Naive thymus-derived CD8-positive, alpha-beta T cell (primary cell): ENCODE measurements at regions not wholly inside any gene's neighbourhood (a gene's known extent, or its start where the extent isn't known, plus 50 kb on each side); places are given as distances from the start of the nearest gene placed in this dataset.
"Not testable (repeated sequence)": the region's sequence is repeated elsewhere in the genome, so short reads cannot be mapped to it uniquely, and the experiment has no call there.

ENCODE experiments used
- ATAC-seq, 2 donors: fragments of 150-1000 bp; cut with Tn5 transposase in 1 of 2; sonication (Bioruptor Pico), chemical (Tn5 transposase) in 1 of 2; 1 replicate in 1 of 2; 2 replicates in 1 of 2; pipeline ENCODE4 v1.10.0; 2021; ENCODE audit warnings: mild to moderate bottlenecking in 2 of 2, moderate library complexity in 2 of 2
- POLR2A ChIA-PET: fragments of 350-600 bp; sonication (Branson Sonifier 250); formaldehyde crosslinking; loops from one replicate; lab custom pipeline; 2021; ENCODE audit warnings: antibody characterized with exemption; lab: Charles Lee
- DNase-seq, 10 donors: peaks; one replicate each; pipeline versions ENCODE4 v3.0.0 to v3.0.0-alpha.2; 2020 to 2022
- H3K27ac Mint-ChIP-seq, 10 donors: one replicate each; pipeline ENCODE4 v1.8.0; 2020 to 2022; ENCODE audit warnings: mild to moderate bottlenecking in 10 of 10, mixed read lengths in 10 of 10, moderate library complexity in 4 of 10, inconsistent platforms in 1 of 10
- H3K27me3 Mint-ChIP-seq, 5 donors: one replicate each; pipeline ENCODE4 v1.8.0; 2021 to 2022; ENCODE audit warnings: mixed read lengths in 5 of 5
- H3K36me3 Mint-ChIP-seq, 3 donors: one replicate each; pipeline ENCODE4 v1.8.0; 2020 to 2022; ENCODE audit warnings: mixed read lengths in 3 of 3, mild to moderate bottlenecking in 2 of 3, inconsistent platforms in 1 of 3
- H3K4me1 Mint-ChIP-seq, 4 donors: one replicate each; pipeline ENCODE4 v1.8.0; 2021 to 2022; ENCODE audit warnings: mixed read lengths in 4 of 4
- H3K4me3 Mint-ChIP-seq, 10 donors: one replicate each; pipeline ENCODE4 v1.8.0; 2020 to 2022; ENCODE audit warnings: mild to moderate bottlenecking in 10 of 10, mixed read lengths in 10 of 10, moderate library complexity in 6 of 10, inconsistent platforms in 1 of 10
- H3K9me3 Mint-ChIP-seq, 9 donors: one replicate each; pipeline ENCODE4 v1.8.0; 2020 to 2022; ENCODE audit warnings: mixed read lengths in 9 of 9, mild to moderate bottlenecking in 3 of 9, inconsistent platforms in 1 of 9, moderate library complexity in 1 of 9

DNA sequence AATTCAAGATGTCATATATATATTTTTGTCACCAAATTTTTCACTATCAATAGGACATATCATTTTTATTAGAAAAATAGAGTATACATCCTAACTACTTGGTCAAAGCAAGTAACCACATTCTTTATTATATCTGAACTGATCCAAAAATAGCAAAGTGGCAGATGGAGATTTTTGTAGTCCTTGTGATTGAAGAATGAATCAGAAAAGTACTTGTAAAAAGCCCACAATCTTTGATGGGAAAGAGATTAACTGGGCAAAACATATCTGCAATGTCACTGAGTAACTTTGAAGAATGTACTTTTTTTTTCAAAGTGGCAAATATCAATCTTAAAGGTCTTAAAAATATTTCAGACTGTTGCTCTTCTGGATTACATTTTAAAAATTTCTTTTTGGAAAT is 1040.6 kb upstream of the SEMA6A start:
- H3K27ac Mint-ChIP-seq = no peak overlapping the region

DNA sequence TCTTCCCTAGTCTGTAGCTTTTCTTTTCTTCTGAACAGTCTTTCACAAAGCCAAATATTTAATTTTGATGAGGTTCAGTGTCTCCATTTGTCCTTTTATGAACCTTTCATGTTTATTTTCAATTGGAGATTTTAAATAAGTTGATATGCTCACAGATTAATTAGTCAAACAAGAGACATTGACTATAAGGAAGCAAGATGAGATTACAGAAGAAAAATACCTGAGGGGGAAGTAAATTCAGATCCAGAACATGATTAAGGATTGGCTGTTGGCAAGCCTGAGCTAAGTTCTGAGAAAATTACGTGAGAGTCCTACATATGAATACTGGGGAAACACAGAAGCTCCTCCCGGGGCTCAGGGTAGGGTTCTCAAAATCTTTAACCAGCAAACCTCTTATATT is 1039.8 kb upstream of the SEMA6A start:
- H3K36me3 Mint-ChIP-seq = no peaks in the 10 kb centered on the region
- H3K27ac Mint-ChIP-seq = no peak overlapping the region
- no peak for ATAC-seq
- no peaks in the 10 kb centered on the region for H3K27me3 Mint-ChIP-seq
- POLR2A ChIA-PET = no interaction called here
- peaks cover 0 to 36% (median 10%) of the 10 kb centered on the region in 9 donors for H3K9me3 Mint-ChIP-seq
- H3K4me1 Mint-ChIP-seq = no peaks in the 10 kb centered on the region
- no peak for DNase-seq
- H3K4me3 Mint-ChIP-seq = no peak overlapping the region

More for the DNA sequence above, 1040.6 kb upstream of the SEMA6A start:
- H3K4me1 Mint-ChIP-seq = no peaks in the 10 kb centered on the region
- no peak overlapping the region for H3K4me3 Mint-ChIP-seq
- POLR2A ChIA-PET = no interaction called here
- ATAC-seq (no peak), DNase-seq (no peak)
- peaks cover 0 to 32% (median 7%) of the 10 kb centered on the region in 9 donors for H3K9me3 Mint-ChIP-seq
- H3K27me3 Mint-ChIP-seq = no peaks in the 10 kb centered on the region
- H3K36me3 Mint-ChIP-seq = no peaks in the 10 kb centered on the region

DNA sequence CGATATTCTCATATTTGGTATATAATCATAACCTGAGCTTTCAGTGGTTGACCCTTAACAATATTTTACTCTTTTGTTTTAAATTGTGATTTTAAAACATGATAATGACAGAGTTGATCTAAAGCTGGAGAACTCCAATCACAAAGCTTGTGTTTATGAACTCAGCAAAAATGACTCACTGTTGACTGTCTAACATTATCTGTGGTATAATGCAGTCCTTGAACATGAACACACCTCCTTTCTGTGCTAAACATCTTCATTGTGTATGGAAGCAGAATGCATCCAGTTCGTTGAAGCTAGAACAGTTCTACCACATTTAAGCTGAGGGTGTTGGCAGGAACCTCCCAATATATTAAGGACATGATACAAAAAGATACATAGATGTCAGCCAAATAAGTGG is 1030.2 kb upstream of the SEMA6A start:
- no peaks in the 10 kb centered on the region for H3K4me1 Mint-ChIP-seq
- POLR2A ChIA-PET = no interaction called here
- no peaks in the 10 kb centered on the region for H3K36me3 Mint-ChIP-seq
- H3K27ac Mint-ChIP-seq = no peak overlapping the region
- no peaks in the 10 kb centered on the region for H3K27me3 Mint-ChIP-seq
- no peak for DNase-seq
- no peak overlapping the region for H3K4me3 Mint-ChIP-seq
- no peak for ATAC-seq
- H3K9me3 Mint-ChIP-seq = peaks cover 0 to 9% (median under 1%) of the 10 kb centered on the region in 9 donors

DNA sequence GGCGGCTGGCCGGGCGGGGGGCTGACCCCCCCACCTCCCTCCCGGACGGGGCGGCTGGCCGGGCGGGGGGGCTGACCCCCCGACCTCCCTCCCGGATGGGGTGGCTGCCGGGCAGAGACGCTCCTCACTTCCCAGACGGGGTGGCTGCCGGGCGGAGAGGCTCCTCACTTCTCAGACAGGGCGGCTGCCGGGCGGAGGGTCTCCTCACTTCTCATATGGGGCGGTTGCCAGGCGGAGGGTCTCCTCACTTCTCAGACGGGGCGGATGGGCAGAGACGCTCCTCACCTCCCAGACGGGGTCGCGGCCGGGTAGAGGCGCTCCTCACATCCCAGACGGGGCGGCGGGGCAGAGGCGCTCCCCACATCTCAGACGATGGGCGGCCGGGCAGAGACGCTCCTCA is 1025.2 kb upstream of the SEMA6A start:
- DNase-seq, H3K9me3 Mint-ChIP-seq, H3K27me3 Mint-ChIP-seq, ATAC-seq, H3K36me3 Mint-ChIP-seq, H3K4me3 Mint-ChIP-seq, H3K4me1 Mint-ChIP-seq, H3K27ac Mint-ChIP-seq, POLR2A ChIA-PET: not testable (repeated sequence)

DNA sequence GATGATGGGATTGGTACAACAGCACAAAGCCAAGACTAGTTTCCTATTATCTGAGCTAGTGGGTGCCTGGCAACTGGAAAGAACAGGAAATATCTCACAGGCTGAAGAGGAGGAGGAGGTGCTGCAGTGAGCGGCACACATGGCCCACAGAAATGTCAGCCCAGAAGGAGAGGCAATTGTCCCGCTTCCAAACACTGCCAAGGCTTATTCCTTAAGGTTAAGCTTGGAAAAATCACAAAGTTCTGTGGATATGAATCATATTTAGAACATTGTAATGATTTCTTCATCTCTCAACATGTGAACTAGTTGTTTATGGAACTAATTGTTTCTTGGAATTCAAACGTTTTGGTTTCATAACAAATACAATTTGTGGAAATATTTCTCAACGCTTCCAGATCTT is 1019.5 kb upstream of the SEMA6A start:
- no peaks in the 10 kb centered on the region for H3K27me3 Mint-ChIP-seq
- H3K36me3 Mint-ChIP-seq = peaks cover 0 to 5% (median 0%) of the 10 kb centered on the region in 3 donors
- ATAC-seq (no peak), DNase-seq (no peak)
- no peak overlapping the region for H3K27ac Mint-ChIP-seq
- H3K4me3 Mint-ChIP-seq = no peak overlapping the region
- peaks cover 0 to 8% (median 5%) of the 10 kb centered on the region in 9 donors for H3K9me3 Mint-ChIP-seq
- H3K4me1 Mint-ChIP-seq = no peaks in the 10 kb centered on the region
- POLR2A ChIA-PET = no interaction called here

DNA sequence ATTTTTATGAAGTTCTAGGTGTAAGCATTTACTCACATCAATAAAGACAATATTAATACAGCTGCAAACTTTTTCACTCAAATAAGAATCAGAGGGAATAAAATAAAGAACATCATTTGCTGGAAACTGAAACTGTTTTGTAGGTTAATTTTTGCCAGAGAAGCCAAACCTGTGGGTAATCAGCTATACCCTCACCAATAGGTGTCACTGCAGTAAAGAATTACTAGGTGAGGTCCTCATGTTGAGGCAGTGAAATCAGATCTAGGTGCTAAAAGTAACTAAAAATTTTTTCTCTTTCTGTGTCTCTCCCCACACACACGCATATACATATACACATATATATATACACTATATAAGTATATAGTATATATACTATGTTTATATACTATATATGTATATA is 1016.3 kb upstream of the SEMA6A start:
- H3K4me1 Mint-ChIP-seq = no peaks in the 10 kb centered on the region
- H3K9me3 Mint-ChIP-seq = peaks cover 0 to 16% (median 3%) of the 10 kb centered on the region in 9 donors
- no peak overlapping the region for H3K4me3 Mint-ChIP-seq
- POLR2A ChIA-PET = no interaction called here
- no peaks in the 10 kb centered on the region for H3K27me3 Mint-ChIP-seq
- H3K36me3 Mint-ChIP-seq = no peaks in the 10 kb centered on the region
- H3K27ac Mint-ChIP-seq = no peak overlapping the region
- DNase-seq (no peak), ATAC-seq (no peak)

DNA sequence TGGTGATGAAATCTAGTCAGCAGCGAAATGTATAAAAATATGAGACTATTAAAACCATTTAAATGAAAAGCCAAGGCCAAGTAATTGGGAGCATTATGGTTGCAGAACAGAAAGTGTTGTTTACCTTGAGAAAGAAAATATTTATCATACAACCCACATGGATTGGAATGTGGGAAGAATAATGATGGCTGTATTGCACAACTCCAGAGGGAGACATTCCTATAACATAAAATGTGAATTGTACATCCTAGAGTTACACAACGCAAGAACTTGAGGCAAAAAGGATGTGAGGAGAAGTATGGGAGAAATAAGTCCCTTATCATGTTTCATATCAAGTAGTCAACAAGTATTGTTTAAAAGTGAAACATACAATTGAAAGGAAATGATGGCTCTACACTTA is 1014.0 kb upstream of the SEMA6A start:
- no peaks in the 10 kb centered on the region for H3K36me3 Mint-ChIP-seq
- no peak overlapping the region for H3K4me3 Mint-ChIP-seq
- POLR2A ChIA-PET = no interaction called here
- no peak for DNase-seq
- no peak overlapping the region for H3K27ac Mint-ChIP-seq
- H3K9me3 Mint-ChIP-seq = peaks cover 0 to 20% (median 1%) of the 10 kb centered on the region in 9 donors
- H3K27me3 Mint-ChIP-seq = no peaks in the 10 kb centered on the region
- H3K4me1 Mint-ChIP-seq = no peaks in the 10 kb centered on the region
- no peak for ATAC-seq

DNA sequence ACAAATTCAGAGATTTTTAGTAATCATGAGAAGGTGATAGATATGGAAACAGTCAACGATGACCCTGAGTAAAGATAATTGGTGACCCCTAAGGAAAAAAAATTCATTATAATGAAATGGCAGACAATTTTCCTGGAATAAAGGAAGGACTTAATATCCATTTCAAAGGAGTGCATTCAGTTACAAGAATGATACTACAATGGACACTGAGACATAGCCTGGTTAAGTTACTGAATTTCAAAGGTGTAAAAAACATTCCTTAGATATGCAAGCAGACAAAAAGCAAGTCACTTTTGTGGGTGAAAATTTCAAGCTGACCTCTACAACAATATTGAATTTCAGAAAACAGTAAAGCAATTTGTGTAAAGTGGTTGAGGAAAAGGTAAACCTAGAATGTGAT is 1012.5 kb upstream of the SEMA6A start:
- no peaks in the 10 kb centered on the region for H3K36me3 Mint-ChIP-seq
- H3K27me3 Mint-ChIP-seq = no peaks in the 10 kb centered on the region
- H3K4me3 Mint-ChIP-seq = no peak overlapping the region
- POLR2A ChIA-PET = no interaction called here
- DNase-seq (no peak), ATAC-seq (no peak)
- peaks cover 0 to 20% (median 0%) of the 10 kb centered on the region in 9 donors for H3K9me3 Mint-ChIP-seq
- H3K27ac Mint-ChIP-seq = no peak overlapping the region
- H3K4me1 Mint-ChIP-seq = no peaks in the 10 kb centered on the region

DNA sequence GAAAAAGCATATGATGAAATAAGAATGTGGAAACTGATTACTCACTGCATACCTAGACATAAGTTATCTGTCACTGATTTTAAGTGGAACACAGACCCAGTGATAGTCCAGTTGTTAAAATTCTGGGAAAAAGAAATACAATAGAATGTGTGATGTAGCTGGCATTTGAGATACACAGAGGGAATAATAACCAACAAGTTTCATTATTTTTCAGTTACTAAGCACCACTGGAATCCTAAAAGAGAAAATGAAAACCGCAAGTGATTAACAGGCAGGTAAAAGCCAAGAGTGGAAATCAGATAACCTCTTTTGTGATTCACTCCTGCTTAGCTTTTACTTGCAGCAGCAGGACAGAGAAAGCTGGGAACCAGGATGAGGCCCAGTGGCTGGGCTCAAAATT is 994.0 kb upstream of the SEMA6A start:
- Mint-ChIP-seq H3K36me3 (no peaks in the 10 kb centered on the region), H3K27ac (no peak overlapping the region), H3K4me3 (no peak overlapping the region), H3K4me1 (no peaks in the 10 kb centered on the region), H3K27me3 (no peaks in the 10 kb centered on the region), H3K9me3 (peaks cover 0 to 7% (median 0%) of the 10 kb centered on the region in 9 donors)
- POLR2A ChIA-PET = no interaction called here
- no peak for DNase-seq
- ATAC-seq = no peak

DNA sequence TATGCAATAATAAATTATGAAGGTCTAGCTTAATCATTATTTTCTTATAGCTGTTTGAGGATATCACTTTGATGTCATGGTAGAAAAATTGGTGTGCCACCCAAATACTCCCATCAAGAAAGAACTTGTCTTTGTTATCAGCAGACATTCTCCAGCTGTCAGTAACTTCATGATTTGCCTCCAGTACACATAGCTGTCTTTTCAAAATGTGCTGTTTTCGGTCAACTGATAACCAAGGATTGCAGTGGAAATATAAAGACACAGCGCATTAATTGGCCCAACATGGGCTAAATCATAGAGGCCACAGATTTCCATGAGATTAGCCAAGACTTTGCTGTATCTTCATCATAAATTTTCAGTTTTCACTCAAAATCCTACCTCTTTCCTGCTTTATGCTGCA is 993.5 kb upstream of the SEMA6A start:
- Mint-ChIP-seq H3K27me3 (no peaks in the 10 kb centered on the region), H3K27ac (no peak overlapping the region), H3K4me1 (no peaks in the 10 kb centered on the region), H3K4me3 (no peak overlapping the region), H3K36me3 (no peaks in the 10 kb centered on the region), H3K9me3 (peaks cover 0 to 6% (median 0%) of the 10 kb centered on the region in 9 donors)
- ATAC-seq (no peak), DNase-seq (no peak)
- POLR2A ChIA-PET = no interaction called here

DNA sequence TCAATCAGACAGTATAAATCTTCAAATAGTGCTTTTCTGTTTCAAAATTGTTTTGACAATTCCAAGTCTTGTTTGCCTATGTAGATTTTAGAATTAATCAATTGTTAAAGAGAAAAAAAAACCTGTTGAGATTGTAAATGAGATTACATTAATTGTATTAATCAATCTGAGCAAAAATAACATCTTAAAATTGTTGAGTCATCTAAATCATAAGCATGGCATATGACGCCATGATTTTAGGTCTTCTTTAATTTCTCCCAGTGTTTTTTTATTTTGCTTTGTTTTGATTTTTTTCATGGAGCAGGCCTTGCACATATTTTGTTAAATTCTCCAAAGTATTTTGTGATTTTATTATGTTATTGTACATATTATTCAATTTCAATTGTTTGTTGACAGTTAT is 988.0 kb upstream of the SEMA6A start:
- DNase-seq (no peak), ATAC-seq (no peak)
- no peaks in the 10 kb centered on the region for H3K36me3 Mint-ChIP-seq
- no peaks in the 10 kb centered on the region for H3K4me1 Mint-ChIP-seq
- peaks cover 0 to 4% (median 0%) of the 10 kb centered on the region in 9 donors for H3K9me3 Mint-ChIP-seq
- POLR2A ChIA-PET = no interaction called here
- H3K4me3 Mint-ChIP-seq = no peak overlapping the region
- no peak overlapping the region for H3K27ac Mint-ChIP-seq
- H3K27me3 Mint-ChIP-seq = no peaks in the 10 kb centered on the region

DNA sequence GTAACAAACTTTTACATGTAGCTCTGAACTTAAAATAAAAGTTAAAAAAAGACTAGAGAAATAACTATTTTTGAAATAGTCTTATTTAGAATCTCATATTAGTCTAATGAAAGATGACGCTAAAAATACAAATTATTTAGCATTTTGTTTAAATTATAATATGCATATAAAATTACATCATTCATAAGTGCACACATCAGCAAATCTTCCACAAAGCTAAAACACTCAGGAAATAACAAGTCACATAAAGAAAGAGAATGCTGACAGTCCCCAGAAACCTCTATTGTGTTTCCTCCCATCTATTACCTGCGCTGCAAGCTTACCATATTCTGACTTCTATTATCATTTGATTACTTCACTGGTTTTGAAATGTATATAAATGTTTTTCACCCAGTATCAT is 986.9 kb upstream of the SEMA6A start:
- Mint-ChIP-seq H3K4me1 (no peaks in the 10 kb centered on the region), H3K4me3 (no peak overlapping the region), H3K36me3 (no peaks in the 10 kb centered on the region), H3K27ac (no peak overlapping the region), H3K27me3 (no peaks in the 10 kb centered on the region), H3K9me3 (peaks cover 0 to 11% (median 2%) of the 10 kb centered on the region in 9 donors)
- DNase-seq (no peak), ATAC-seq (no peak)
- POLR2A ChIA-PET = no interaction called here

DNA sequence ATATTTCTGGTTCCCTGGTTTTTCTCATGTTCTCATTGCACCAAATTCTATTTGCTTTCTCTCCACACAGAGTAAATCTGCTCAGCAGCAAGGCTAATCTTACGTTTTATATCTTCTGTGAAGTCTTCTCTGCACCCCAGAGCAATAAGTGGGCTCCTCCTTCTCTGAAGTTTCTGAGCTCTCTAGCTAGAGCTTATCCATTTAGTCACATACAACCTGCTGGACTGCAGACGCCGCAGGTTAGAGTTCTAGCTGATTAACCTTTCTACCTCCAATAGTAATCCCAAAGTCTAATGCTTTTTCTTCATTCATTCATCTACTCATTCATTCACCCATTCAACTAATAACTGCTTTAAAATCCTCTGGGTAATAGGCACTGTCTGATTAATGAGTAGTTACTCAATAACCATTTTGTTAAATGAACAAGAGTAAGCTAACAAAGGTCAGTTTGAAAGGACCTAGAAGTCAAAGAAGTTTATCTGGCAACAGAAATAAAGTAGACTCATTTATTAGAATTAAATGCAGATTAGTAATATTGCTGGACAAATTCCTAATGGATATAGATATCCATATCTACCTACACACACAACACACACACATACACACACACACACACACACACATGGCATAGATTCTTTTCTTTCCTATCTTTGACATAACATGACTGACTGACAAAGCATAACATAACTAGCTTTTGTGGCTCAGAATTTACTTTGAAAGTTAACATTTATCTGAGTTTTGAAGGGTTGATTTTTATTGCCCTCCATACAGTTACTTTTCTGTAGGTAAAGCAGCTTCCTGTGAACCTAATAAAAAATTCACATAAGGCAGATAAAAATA is 984.6 kb upstream of the SEMA6A start:
- Mint-ChIP-seq H3K27ac (no peak overlapping the region), H3K36me3 (no peaks in the 10 kb centered on the region), H3K27me3 (no peaks in the 10 kb centered on the region), H3K4me1 (no peaks in the 10 kb centered on the region), H3K4me3 (no peak overlapping the region), H3K9me3 (peaks cover 0 to 11% (median 2%) of the 10 kb centered on the region in 9 donors)
- DNase-seq (no peak), ATAC-seq (no peak)
- POLR2A ChIA-PET = no interaction called here

DNA sequence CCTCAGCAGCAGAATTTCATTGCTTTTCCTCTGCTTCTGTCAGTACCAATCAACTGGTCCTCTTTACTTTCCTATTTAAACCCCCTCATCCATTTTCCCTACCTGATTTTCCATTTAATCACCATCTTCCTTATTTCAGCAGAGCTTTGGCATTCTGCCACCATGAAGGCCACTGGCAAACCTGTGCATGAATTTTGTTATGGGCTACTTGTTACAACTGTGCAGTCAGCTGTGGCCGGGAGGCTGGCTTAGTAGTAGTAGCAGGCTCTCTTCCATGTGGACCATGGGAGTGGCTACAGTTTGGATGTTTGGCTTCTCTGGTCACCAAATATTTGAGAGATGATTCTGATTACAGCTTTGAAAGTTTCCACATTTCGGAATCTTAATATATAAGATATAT is 976.6 kb upstream of the SEMA6A start:
- no peaks in the 10 kb centered on the region for H3K4me1 Mint-ChIP-seq
- DNase-seq = no peak
- H3K4me3 Mint-ChIP-seq = no peak overlapping the region
- H3K27me3 Mint-ChIP-seq = no peaks in the 10 kb centered on the region
- no peaks in the 10 kb centered on the region for H3K36me3 Mint-ChIP-seq
- no peak overlapping the region for H3K27ac Mint-ChIP-seq
- H3K9me3 Mint-ChIP-seq = peaks cover 0 to 10% (median 2%) of the 10 kb centered on the region in 9 donors
- POLR2A ChIA-PET = no interaction called here
- no peak for ATAC-seq
